ENCODE measurements at regions not wholly inside any gene's neighbourhood (a gene's known extent, or its start where the extent isn't known, plus 50 kb on each side); places are given as distances from the start of the nearest gene placed in this dataset.

DNA sequence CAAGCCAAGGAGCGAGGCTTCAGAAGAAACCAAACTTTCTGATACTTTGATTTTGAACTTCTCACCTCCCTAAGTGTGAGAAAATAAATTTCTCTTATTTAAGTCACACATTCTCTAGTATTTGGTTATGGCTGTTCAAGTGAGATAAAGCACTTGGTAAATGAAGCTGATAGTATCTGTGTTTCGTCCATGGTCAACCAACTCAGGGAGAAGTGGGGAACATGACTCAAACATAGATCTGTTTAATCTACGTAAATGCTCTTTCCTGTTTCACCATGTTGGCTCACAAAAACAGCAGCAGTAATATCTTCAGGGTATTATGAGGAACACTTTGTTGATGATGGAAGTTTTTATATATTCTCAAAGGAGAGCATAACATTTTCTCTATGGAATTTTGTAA is 2167.2 kb upstream of the C9orf72 start:
- no peak overlapping the region for H3K27ac Mint-ChIP-seq
- DNase-seq: no peak
- no peak overlapping the region for H3K4me3 Mint-ChIP-seq
- H3K4me1 Mint-ChIP-seq (ENCODE audit: low read depth): no peaks in the 10 kb centered on the region
- no peaks in the 10 kb centered on the region for H3K27me3 Mint-ChIP-seq
- peaks cover 8% of the 10 kb centered on the region for H3K9me3 Mint-ChIP-seq
- no peaks in the 10 kb centered on the region for H3K36me3 Mint-ChIP-seq (ENCODE audit: low read depth)

DNA sequence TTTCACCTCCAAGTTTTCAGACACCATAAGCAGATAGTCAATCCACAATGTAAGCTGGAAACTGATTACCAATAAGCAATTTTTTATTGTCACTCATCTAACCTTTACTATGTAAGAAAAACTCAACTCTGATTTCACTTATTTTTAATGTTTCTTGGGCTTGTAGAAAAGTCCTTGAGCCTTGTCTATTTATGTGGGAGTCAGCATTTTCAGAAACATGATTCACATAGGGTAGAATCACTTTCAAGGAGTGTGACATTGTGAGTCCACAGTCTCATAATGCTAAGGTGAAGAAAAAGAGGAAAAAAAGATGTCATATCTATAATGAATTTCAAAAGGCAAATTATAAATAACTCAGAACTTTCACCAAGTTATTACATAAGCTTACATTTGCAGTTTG is 2167.9 kb upstream of the C9orf72 start:
- H3K27ac Mint-ChIP-seq: no peak overlapping the region
- DNase-seq: no peak
- H3K9me3 Mint-ChIP-seq: peaks cover 8% of the 10 kb centered on the region
- no peaks in the 10 kb centered on the region for H3K36me3 Mint-ChIP-seq (ENCODE audit: low read depth)
- H3K27me3 Mint-ChIP-seq: no peaks in the 10 kb centered on the region
- no peaks in the 10 kb centered on the region for H3K4me1 Mint-ChIP-seq (ENCODE audit: low read depth)
- no peak overlapping the region for H3K4me3 Mint-ChIP-seq

DNA sequence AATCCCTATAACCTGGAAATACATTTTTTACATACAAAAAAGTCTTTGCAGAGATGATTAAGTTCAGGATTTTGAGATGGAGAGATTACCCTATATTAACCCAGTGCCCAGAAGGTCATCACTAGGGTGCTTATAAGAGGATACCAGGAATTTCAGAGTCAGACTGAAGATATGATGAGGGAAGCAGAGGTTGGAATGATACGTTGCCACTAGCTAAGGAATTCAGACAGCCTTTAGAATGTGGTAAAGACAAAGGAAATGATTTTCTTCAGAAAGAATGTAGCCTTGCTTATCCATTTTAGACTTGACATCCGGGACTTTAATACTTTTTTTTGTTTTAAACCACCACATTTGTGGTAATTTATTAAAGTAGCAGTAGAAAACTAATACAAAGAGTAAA is 2176.8 kb upstream of the C9orf72 start:
- Mint-ChIP-seq H3K4me3 (no peak overlapping the region), H3K36me3 (ENCODE audit: low read depth) (no peaks in the 10 kb centered on the region)
- DNase-seq: no peak

GRCh38 chr9:29751226-29751625 is 2177.9 kb upstream of the C9orf72 start:
- H3K27ac Mint-ChIP-seq: no peak overlapping the region
- no peaks in the 10 kb centered on the region for H3K36me3 Mint-ChIP-seq (ENCODE audit: low read depth)
- no peak for DNase-seq
- peaks cover 7% of the 10 kb centered on the region for H3K9me3 Mint-ChIP-seq
- H3K27me3 Mint-ChIP-seq: no peaks in the 10 kb centered on the region
- H3K4me3 Mint-ChIP-seq: no peak overlapping the region
- H3K4me1 Mint-ChIP-seq (ENCODE audit: low read depth): no peaks in the 10 kb centered on the region

More for the DNA sequence above, 2176.8 kb upstream of the C9orf72 start:
- peaks cover 6% of the 10 kb centered on the region for H3K9me3 Mint-ChIP-seq
- no peaks in the 10 kb centered on the region for H3K27me3 Mint-ChIP-seq
- no peaks in the 10 kb centered on the region for H3K4me1 Mint-ChIP-seq (ENCODE audit: low read depth)
- H3K27ac Mint-ChIP-seq: no peak overlapping the region

- Mint-ChIP-seq H3K4me3 (no peak overlapping the region), H3K27me3 (no peaks in the 10 kb centered on the region), H3K36me3 (ENCODE audit: low read depth) (no peaks in the 10 kb centered on the region), H3K9me3 (peaks cover 7% of the 10 kb centered on the region), H3K27ac (no peak overlapping the region), H3K4me1 (ENCODE audit: low read depth) (no peaks in the 10 kb centered on the region)
- no peak for DNase-seq
Measured at GRCh38 chr9:29753638-29754037, 2180.4 kb upstream of the C9orf72 start.

GRCh38 chr9:29769019-29769418 is 2195.7 kb upstream of the C9orf72 start:
- peaks cover 8% of the 10 kb centered on the region for H3K9me3 Mint-ChIP-seq
- no peaks in the 10 kb centered on the region for H3K4me1 Mint-ChIP-seq (ENCODE audit: low read depth)
- no peaks in the 10 kb centered on the region for H3K36me3 Mint-ChIP-seq (ENCODE audit: low read depth)
- H3K27ac Mint-ChIP-seq: no peak overlapping the region
- DNase-seq: no peak
- H3K4me3 Mint-ChIP-seq: no peak overlapping the region
- no peaks in the 10 kb centered on the region for H3K27me3 Mint-ChIP-seq

- Mint-ChIP-seq H3K4me3 (no peak overlapping the region), H3K27ac (no peak overlapping the region), H3K27me3 (no peaks in the 10 kb centered on the region), H3K36me3 (ENCODE audit: low read depth) (no peaks in the 10 kb centered on the region), H3K9me3 (no peaks in the 10 kb centered on the region), H3K4me1 (ENCODE audit: low read depth) (no peaks in the 10 kb centered on the region)
- DNase-seq: no peak
Measured at GRCh38 chr9:29773676-29774075, 2200.4 kb upstream of the C9orf72 start.

DNA sequence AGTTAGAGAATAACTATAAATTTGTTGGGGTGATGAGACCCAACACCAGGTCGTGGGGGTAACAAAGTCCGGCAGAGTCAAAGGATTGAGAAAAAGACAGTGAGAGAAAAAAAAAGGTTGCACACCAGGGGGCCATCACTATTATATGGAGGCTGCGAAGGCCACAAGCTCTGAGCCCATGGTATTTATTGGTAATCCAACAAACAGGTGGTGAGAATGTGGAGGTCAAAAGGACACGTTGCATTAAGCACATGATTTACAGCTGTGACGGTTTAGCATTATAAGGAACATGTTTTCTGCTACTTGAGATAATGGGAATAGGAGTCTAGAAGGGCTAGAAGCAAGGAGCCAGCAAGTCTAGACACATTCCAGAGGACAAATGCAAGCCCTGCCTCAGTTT is 2202.2 kb upstream of the C9orf72 start:
- Mint-ChIP-seq H3K27me3 (no peaks in the 10 kb centered on the region), H3K36me3 (ENCODE audit: low read depth) (no peaks in the 10 kb centered on the region), H3K4me3 (no peak overlapping the region), H3K27ac (no peak overlapping the region), H3K4me1 (ENCODE audit: low read depth) (no peaks in the 10 kb centered on the region), H3K9me3 (no peaks in the 10 kb centered on the region)
- no peak for DNase-seq

DNA sequence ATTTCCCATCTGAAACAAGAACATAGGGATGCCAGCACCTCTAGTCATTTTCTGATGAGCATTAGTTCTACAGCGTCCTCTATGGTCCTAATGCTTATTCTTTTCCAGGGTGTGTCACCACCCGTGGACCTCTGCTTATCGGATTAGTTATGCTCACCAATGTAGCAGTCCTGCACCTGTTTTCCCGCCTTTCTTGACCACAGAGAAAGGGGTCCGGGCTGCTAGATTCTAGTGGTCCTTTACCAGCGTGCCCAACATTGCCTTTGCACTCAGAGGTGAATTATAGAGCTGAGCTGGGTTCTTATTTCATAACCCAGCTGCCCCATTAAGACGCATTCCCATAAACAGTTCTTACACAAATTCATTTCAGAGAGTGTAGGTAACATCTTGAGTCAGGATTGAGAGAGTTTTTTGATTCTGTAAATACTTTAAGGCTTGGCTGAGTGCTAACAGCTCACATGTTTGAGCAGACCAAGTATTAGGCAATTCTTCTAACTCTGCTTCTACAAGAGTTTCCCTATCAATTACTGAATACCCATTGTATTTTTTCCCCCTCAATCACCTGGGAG is 2205.1 kb upstream of the C9orf72 start:
- H3K27me3 Mint-ChIP-seq: no peaks in the 10 kb centered on the region
- H3K9me3 Mint-ChIP-seq: no peaks in the 10 kb centered on the region
- H3K36me3 Mint-ChIP-seq (ENCODE audit: low read depth): no peaks in the 10 kb centered on the region
- H3K27ac Mint-ChIP-seq: no peak overlapping the region
- H3K4me3 Mint-ChIP-seq: no peak overlapping the region
- H3K4me1 Mint-ChIP-seq (ENCODE audit: low read depth): no peaks in the 10 kb centered on the region
- no peak for DNase-seq

DNA sequence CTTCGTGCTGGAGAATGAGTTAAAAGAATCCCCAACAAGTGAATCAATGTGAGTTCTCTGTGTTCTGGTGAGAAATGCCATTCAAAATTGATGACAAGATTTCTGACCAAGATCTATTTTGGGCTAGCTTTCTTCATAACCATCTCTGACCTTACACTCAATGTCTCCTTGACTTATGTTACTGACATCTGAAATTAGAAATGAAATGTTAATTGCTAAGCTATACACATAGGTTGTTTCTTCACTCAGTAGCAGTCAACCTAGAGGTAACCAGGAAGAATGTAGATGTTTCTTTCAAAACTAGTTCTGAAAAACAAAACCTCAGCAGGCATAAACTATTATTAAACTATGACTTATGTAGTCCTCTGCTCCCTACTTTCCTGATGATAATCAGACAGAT is 2220.7 kb upstream of the C9orf72 start:
- no peak for DNase-seq
- no peaks in the 10 kb centered on the region for H3K4me1 Mint-ChIP-seq (ENCODE audit: low read depth)
- no peaks in the 10 kb centered on the region for H3K27me3 Mint-ChIP-seq
- no peak overlapping the region for H3K4me3 Mint-ChIP-seq
- H3K9me3 Mint-ChIP-seq: no peaks in the 10 kb centered on the region
- no peaks in the 10 kb centered on the region for H3K36me3 Mint-ChIP-seq (ENCODE audit: low read depth)
- H3K27ac Mint-ChIP-seq: no peak overlapping the region

GRCh38 chr9:29796291-29796952 is 2223.1 kb upstream of the C9orf72 start:
- no peak for DNase-seq
- H3K27me3 Mint-ChIP-seq: no peaks in the 10 kb centered on the region
- no peak overlapping the region for H3K4me3 Mint-ChIP-seq
- no peaks in the 10 kb centered on the region for H3K36me3 Mint-ChIP-seq (ENCODE audit: low read depth)
- H3K9me3 Mint-ChIP-seq: no peaks in the 10 kb centered on the region
- no peak overlapping the region for H3K27ac Mint-ChIP-seq
- H3K4me1 Mint-ChIP-seq (ENCODE audit: low read depth): no peaks in the 10 kb centered on the region

DNA sequence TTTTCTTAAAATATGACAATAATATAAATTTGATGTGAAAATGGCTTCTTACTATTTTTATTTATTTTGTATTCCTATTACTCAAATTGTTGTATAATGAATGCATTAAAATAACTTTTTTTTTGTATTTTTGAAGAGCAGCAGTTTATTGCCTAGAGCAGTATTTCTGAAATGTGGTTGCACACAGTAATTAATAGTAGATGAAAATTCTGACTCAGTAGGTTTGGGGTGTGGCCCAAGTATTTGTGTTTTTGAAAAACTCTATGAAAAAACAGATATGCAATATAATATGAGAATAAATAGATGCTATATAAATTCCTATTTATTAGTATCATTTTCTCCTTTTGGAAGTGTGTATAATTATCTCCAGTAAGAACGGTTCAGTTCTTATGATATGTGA is 2225.3 kb upstream of the C9orf72 start:
- H3K4me1 Mint-ChIP-seq (ENCODE audit: low read depth): no peaks in the 10 kb centered on the region
- no peak overlapping the region for H3K27ac Mint-ChIP-seq
- no peak overlapping the region for H3K4me3 Mint-ChIP-seq
- DNase-seq: no peak
- no peaks in the 10 kb centered on the region for H3K9me3 Mint-ChIP-seq
- no peaks in the 10 kb centered on the region for H3K27me3 Mint-ChIP-seq
- H3K36me3 Mint-ChIP-seq (ENCODE audit: low read depth): no peaks in the 10 kb centered on the region

GRCh38 chr9:29799227-29799626 is 2225.9 kb upstream of the C9orf72 start:
- Mint-ChIP-seq H3K36me3 (ENCODE audit: low read depth) (no peaks in the 10 kb centered on the region), H3K9me3 (no peaks in the 10 kb centered on the region), H3K4me3 (no peak overlapping the region), H3K27me3 (no peaks in the 10 kb centered on the region), H3K27ac (no peak overlapping the region), H3K4me1 (ENCODE audit: low read depth) (no peaks in the 10 kb centered on the region)
- no peak for DNase-seq

- Mint-ChIP-seq H3K36me3 (ENCODE audit: low read depth) (no peaks in the 10 kb centered on the region), H3K27me3 (no peaks in the 10 kb centered on the region), H3K4me1 (ENCODE audit: low read depth) (no peaks in the 10 kb centered on the region), H3K27ac (no peak overlapping the region), H3K9me3 (no peaks in the 10 kb centered on the region), H3K4me3 (no peak overlapping the region)
- DNase-seq: no peak
Measured at GRCh38 chr9:29800821-29801220, 2227.5 kb upstream of the C9orf72 start.

- H3K27me3 Mint-ChIP-seq: no peaks in the 10 kb centered on the region
- no peak overlapping the region for H3K27ac Mint-ChIP-seq
- DNase-seq: no peak
- H3K4me1 Mint-ChIP-seq (ENCODE audit: low read depth): no peaks in the 10 kb centered on the region
- no peaks in the 10 kb centered on the region for H3K36me3 Mint-ChIP-seq (ENCODE audit: low read depth)
- H3K9me3 Mint-ChIP-seq: no peaks in the 10 kb centered on the region
- H3K4me3 Mint-ChIP-seq: no peak overlapping the region
Measured at GRCh38 chr9:29802454-29802853, 2229.2 kb upstream of the C9orf72 start.

Data from activated T-cell treated with anti-CD3 and anti-CD28 coated beads, Interleukin-2, amount 50 U/mL, for 24 hours (primary cell).